Esophagus muscularis mucosa (tissue), 3 donors: ENCODE measurements at regions not wholly inside any gene's neighbourhood (a gene's known extent, or its start where the extent isn't known, plus 50 kb on each side); places are given as distances from the start of the nearest gene placed in this dataset.

Experiments used
- POLR2A ChIP-seq: fragments of 450-650 bp; IDR thresholded peaks from one replicate; pipeline ENCODE4 v1.6.1; 2017; ENCODE audit warnings: antibody characterized with exemption, moderate library complexity, mild to moderate bottlenecking, low read depth
- POLR2AphosphoS5 ChIP-seq, 2 donors: sonication (generic); formaldehyde crosslinking; IDR thresholded peaks; one replicate each; pipeline ENCODE4 v1.6.1; 2017; ENCODE audit warnings: antibody characterized with exemption in 2 of 2
- TF ChIP-seq, protein P1 (sequence below), 3 experiments: fragments of 200-600 bp in 2 of 3; fragments of 450-650 bp in 1 of 3; sonication (generic) in 2 of 3; IDR thresholded peaks; one replicate each; pipeline ENCODE4 v1.5.1; 2017 to 2019; ENCODE audit warnings: antibody characterized with exemption in 3 of 3, mild to moderate bottlenecking in 2 of 3, moderate library complexity in 1 of 3

DNA sequence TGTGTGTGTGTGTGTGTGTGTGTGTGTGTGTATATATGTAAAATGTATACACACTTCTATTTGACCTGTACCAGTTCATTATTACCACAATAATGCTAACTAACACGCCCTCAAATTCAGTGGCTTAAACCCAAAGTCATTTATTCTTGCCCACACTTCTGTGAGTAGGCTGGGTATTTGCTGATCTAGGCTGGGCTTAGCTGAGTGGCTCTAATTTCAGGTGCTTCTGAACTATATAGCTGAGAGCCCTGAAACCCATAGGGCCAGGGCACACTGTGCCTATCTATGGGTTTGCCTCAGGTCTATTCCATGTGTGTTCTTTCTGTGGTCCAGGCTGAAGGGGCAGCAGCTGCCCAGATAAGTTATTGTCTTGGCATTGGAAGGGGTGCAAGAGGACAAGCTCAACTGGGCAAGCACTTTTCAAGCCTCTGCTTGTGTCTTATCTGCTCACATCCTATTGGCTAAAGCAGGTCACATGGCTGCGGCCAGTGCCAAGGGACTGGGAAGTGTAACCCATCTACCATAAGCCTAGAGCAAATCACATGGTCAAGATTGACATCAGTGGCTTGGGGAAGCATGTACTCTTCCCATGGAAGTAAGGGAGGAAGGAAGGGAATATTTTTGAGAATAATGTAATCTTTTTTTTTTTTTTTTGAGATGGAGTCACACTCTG, 139.9 kb downstream of the PALM2AKAP2 start:
- TF ChIP-seq, protein P1, sequence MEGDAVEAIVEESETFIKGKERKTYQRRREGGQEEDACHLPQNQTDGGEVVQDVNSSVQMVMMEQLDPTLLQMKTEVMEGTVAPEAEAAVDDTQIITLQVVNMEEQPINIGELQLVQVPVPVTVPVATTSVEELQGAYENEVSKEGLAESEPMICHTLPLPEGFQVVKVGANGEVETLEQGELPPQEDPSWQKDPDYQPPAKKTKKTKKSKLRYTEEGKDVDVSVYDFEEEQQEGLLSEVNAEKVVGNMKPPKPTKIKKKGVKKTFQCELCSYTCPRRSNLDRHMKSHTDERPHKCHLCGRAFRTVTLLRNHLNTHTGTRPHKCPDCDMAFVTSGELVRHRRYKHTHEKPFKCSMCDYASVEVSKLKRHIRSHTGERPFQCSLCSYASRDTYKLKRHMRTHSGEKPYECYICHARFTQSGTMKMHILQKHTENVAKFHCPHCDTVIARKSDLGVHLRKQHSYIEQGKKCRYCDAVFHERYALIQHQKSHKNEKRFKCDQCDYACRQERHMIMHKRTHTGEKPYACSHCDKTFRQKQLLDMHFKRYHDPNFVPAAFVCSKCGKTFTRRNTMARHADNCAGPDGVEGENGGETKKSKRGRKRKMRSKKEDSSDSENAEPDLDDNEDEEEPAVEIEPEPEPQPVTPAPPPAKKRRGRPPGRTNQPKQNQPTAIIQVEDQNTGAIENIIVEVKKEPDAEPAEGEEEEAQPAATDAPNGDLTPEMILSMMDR (IDR thresholded peaks at IDR 0.05), result no peak
- TF ChIP-seq POLR2AphosphoS5 (IDR thresholded peaks at IDR 0.05) (no peak), POLR2A (no peak)
